DND-41 (cell line): ENCODE measurements at regions not wholly inside any gene's neighbourhood (a gene's known extent, or its start where the extent isn't known, plus 50 kb on each side); places are given as distances from the start of the nearest gene placed in this dataset.

Experiments
- EZH2 ChIP-seq: IDR thresholded peaks from 3 replicates; pipeline ENCODE4 v1.6.1; 2012; ENCODE audit warnings: borderline replicate concordance, low read depth, mild to moderate bottlenecking, moderate library complexity, low read length, inconsistent platforms; ENCODE audit not compliant: severe bottlenecking
- TF ChIP-seq, protein P1 (sequence below): IDR thresholded peaks from 2 replicates; pipeline ENCODE4 v1.5.1; 2012; ENCODE audit warnings: borderline replicate concordance, low read length, moderate library complexity, mild to moderate bottlenecking; ENCODE audit not compliant: poor library complexity, severe bottlenecking; ENCODE audit errors: extremely low read depth

DNA sequence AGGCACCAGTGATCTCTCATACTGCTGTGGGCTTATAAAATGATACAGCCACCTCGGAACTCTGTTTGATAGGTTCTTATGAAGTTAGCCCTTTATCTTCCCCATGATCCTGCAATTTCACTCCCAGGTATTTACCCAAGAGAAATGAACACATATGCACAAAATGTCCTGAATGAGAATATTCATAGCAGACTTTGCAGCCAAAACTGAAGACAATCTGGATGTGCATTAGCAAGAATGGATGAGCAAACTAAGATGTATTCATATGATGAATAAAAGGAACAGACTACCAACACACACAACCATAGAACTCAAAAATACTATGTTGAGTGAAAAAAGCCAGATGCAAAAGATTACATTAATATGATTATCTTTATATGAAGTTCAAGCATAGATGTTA lies 66.7 kb downstream of the KCNA5 start:
- TF ChIP-seq, protein P1, sequence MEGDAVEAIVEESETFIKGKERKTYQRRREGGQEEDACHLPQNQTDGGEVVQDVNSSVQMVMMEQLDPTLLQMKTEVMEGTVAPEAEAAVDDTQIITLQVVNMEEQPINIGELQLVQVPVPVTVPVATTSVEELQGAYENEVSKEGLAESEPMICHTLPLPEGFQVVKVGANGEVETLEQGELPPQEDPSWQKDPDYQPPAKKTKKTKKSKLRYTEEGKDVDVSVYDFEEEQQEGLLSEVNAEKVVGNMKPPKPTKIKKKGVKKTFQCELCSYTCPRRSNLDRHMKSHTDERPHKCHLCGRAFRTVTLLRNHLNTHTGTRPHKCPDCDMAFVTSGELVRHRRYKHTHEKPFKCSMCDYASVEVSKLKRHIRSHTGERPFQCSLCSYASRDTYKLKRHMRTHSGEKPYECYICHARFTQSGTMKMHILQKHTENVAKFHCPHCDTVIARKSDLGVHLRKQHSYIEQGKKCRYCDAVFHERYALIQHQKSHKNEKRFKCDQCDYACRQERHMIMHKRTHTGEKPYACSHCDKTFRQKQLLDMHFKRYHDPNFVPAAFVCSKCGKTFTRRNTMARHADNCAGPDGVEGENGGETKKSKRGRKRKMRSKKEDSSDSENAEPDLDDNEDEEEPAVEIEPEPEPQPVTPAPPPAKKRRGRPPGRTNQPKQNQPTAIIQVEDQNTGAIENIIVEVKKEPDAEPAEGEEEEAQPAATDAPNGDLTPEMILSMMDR, result no peak
- TF ChIP-seq EZH2, result no peak
